ENCODE measurements at regions not wholly inside any gene's neighbourhood (a gene's known extent, or its start where the extent isn't known, plus 50 kb on each side); places are given as distances from the start of the nearest gene placed in this dataset.
A peak's percentile ranks its signal among the peaks of the same experiment; 100 is the strongest.
"Not testable (repeated sequence)": the region's sequence is repeated elsewhere in the genome, so short reads cannot be mapped to it uniquely, and the experiment has no call there.

DNA sequence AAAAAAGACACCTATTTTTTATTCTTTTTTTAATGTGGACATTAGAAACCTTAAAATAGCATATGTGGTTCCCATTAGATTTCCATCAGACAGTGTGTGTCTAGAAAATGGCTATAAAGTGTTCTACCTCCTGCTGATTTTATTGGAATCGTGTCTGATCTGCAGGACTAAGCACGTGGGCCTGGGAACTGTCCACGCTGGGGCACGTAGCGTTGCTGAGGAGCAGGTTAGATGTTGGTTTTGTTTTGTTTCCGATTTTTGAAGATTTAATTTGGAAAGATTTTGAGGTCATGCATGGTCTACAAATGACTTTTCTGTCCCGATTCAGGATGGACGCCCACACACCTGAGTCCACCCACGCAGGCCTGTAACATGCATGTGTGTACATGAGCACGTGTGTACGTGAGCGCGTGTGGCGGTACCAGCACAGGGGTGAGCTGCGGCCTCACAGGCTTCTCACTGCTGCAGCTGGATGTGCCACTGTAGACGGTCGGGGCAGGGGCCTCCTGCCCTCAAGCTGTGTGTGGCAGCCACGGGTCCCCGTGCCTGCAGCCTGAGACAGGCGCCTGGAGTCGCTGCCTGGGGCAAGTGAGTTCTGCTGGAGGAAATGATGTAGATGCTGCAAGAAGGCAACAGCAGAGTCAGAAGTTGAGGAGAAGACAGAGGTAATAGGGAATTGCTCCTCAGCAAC, 99.7 kb upstream of the CTDP1 start:
- no peak for DNase-seq (ENCODE audit: low spot score)

- DNase-seq (ENCODE audit: low spot score): no peak
Measured at GRCh38 chr18:79580498-79581171, 99.0 kb upstream of the CTDP1 start.

GRCh38 chr18:79581406-79581805, 98.2 kb upstream of the CTDP1 start:
- no peak for DNase-seq (ENCODE audit: low spot score)

- no peak for DNase-seq (ENCODE audit: low spot score)
Measured at GRCh38 chr18:79581911-79582310, 97.7 kb upstream of the CTDP1 start.

- DNase-seq (ENCODE audit: low spot score): no peak
Measured at GRCh38 chr18:79582978-79583377, 96.6 kb upstream of the CTDP1 start.

DNA sequence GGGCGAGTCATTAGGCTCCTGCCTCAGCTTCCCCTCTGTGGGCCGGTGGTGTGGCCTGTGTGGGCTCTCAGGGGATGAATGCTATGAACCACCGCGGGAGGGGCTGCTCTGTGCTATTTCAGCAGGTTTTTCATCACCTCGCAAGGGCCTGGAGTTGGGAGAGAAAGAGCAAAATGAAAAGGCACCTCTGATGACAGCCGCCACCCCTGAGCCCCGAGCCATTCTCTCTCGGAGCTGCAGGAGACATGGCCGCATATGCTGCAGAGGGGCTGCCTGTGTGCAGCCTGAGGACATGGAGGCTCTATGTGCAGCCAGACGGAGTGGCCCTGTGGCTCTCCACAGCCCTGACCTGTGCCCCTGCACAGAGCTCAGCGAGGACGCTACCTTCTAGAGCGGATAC, 96.2 kb upstream of the CTDP1 start:
- DNase-seq (ENCODE audit: low spot score): no peak

- DNase-seq (ENCODE audit: low spot score): no peak
Measured at GRCh38 chr18:79583984-79584401, 95.6 kb upstream of the CTDP1 start.

DNA sequence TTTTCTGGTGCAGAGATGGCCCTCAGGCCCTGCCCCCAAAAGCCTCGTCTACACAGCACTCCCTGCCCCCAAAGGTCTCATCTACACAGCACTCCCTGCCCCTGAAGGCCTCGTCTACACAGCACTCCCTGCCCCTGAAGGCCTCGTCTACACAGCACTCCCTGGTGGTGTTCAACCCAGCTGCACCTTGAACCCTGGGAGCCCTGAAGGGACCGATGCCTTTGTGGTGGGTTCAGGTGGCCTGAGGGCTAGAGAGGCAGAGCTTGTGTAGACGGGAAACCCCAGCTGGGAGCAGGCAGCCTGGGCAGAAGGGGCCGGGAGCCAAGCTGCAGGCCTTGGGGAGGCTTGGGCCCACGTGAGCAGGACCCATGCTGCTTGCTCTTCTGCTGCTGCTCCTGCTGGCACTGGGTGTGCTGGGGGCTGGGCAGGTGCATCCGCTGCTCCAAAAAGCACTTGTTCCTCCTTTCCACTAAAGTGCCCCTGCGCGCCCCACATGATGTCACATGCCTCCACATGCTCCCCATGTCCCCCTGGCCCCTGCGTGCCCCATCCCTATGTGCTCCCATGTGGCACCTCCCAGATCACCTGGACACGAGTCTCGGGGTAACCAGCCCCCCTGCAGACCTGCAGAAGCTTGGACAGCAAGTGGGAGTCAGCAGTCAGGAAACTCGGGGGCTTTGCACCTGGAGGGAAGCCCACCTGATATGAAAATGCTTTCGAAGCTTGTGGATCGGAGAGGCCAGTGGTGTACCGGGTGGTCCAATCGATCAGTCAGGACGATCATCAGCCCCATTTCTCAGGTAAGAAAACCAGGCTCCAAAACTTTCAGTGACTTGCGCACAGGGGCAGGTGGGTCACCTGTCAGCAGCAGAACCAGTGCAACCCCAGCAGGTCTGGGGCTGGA, 94.9 kb upstream of the CTDP1 start:
- no peak for DNase-seq (ENCODE audit: low spot score)

- DNase-seq (ENCODE audit: low spot score): no peak
Measured at GRCh38 chr18:79585395-79586370, 93.9 kb upstream of the CTDP1 start.

DNA sequence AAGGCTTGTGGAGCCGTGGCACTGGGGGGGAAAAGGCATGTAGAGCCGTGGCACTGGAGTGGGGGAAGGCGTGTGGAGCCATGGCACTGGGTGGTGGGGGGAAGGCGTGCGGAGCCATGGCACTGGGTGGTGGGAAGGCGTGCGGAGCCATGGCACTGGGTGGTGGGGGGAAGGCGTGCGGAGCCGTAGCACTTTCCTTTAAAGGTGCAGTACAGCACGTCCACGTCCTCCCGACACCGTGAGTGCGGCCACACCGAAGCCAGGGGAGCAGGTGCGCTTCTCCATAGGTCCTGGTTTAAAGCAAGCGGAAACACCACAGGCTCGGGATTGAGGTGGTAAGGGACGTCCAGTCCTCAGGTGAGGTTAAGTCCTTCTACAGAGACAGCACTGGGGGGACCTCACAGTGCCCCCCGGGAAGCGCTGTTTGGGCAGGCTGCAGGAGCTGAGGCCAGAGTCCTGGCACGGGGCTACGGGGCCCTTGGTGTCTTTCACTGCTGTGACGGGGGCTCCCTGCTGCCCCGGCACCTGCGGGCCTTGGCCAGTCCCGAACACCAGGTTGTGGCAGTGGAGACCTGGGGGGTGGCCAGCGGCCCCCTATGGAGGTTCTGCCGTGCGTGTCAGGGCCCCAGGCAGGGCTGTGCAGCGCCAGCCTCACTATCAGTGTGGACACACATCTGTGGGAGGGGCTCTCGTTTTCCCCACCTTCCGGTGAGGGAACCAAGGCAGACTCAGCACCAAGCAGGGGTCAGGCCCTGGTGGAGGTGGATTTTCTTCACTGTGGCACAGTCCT, 93.0 kb upstream of the CTDP1 start:
- DNase-seq (ENCODE audit: low spot score): no peak

- DNase-seq (ENCODE audit: low spot score): no peak
Measured at GRCh38 chr18:79587226-79587741, 92.3 kb upstream of the CTDP1 start.

- DNase-seq (ENCODE audit: low spot score): no peak
Measured at GRCh38 chr18:79587779-79588635, 91.6 kb upstream of the CTDP1 start.

GRCh38 chr18:79588636-79589481, 90.7 kb upstream of the CTDP1 start:
- peak; percentile 93 for DNase-seq (ENCODE audit: low spot score)

- no peak for DNase-seq (ENCODE audit: low spot score)
Measured at GRCh38 chr18:79589601-79590091, 90.0 kb upstream of the CTDP1 start.

DNA sequence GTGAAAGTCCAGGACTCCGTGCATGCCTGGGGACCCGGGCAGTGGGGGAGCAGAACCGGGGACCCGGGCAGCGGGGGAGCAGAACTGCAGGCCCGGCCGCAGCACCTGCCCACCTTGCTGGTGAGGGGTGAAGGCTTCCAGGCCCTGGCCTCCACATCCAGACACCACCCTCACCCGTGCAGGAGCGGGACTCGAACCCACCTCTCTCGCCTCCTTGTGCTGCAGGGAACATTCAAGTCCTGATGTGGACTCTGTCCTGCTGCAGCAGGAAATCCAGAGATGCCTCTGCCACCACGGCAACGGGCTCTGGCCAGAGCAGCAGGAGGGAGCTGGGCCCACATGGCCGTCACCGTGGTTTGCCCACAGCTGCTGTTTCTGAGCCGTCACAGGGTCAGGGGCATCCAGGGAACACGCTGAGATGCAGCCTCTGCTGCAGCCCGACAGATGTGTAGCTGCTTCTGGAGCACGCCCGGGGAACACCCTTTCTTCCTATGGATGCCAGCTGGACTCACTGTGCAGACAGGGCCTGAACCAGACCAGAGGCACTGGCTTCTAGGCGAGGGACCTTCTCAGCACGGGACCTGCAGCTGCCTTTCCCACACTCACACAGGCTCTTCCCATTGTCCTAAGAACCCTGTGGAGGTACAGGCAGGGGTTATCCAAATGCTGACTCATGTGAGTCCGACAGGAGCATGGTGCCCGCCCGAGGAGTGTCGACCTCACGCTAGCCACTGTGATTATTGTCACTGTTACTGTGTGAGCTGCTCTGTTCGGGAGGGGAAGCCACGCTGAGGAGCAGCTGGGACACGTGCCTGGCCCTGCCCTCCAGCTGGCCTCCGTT, 89.2 kb upstream of the CTDP1 start:
- DNase-seq (ENCODE audit: low spot score): peak; percentile 35

- no peak for DNase-seq (ENCODE audit: low spot score)
Measured at GRCh38 chr18:79591032-79591308, 88.6 kb upstream of the CTDP1 start.

GRCh38 chr18:79592684-79593083, 86.9 kb upstream of the CTDP1 start:
- DNase-seq (ENCODE audit: low spot score): not testable (repeated sequence)

DNA sequence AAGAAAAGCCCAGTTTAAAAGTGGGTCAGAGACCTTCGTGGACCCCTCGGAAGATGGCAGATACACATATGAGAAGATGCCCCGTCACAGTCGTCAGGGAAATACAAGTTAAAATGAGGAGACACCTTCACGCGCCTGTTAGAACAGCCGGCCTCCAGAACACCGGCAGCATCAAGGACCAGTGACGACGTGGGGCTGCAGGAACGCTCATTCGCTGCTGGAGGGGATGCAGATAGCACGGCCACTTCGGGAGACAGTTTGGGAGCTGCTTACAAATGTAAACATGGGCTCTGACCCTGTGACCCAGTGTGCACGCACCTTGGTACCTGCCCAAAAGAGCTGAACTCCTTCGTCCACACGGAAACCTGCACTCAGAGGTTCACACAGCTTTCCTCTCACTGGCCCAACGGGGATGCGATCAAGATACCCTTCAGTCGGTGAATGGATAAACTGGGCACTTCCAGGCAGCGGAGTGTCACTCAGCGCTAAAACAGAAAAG, 83.7 kb upstream of the CTDP1 start:
- DNase-seq (ENCODE audit: low spot score): no peak

All from AG20443 (cell line).